HL-60 (cell line): ENCODE measurements at regions not wholly inside any gene's neighbourhood (a gene's known extent, or its start where the extent isn't known, plus 50 kb on each side); places are given as distances from the start of the nearest gene placed in this dataset.

ENCODE experiments used
- GABPA ChIP-seq: IDR thresholded peaks from 2 replicates; pipeline ENCODE4 v1.6.1; 2012; ENCODE audit warnings: low read depth
- POLR2AphosphoS5 ChIP-seq: IDR thresholded peaks from 2 replicates; pipeline ENCODE4 v1.6.1; 2012; ENCODE audit warnings: low read depth
- SPI1 ChIP-seq: IDR thresholded peaks from 2 replicates; pipeline ENCODE4 v1.6.1; 2012; ENCODE audit warnings: low read depth, mild to moderate bottlenecking, borderline replicate concordance
- TF ChIP-seq, protein P1 (sequence below): IDR thresholded peaks from one replicate; pipeline ENCODE4 v1.5.1; 2011; ENCODE audit warnings: low read length, control low read depth, inconsistent platforms; ENCODE audit not compliant: insufficient read depth

DNA sequence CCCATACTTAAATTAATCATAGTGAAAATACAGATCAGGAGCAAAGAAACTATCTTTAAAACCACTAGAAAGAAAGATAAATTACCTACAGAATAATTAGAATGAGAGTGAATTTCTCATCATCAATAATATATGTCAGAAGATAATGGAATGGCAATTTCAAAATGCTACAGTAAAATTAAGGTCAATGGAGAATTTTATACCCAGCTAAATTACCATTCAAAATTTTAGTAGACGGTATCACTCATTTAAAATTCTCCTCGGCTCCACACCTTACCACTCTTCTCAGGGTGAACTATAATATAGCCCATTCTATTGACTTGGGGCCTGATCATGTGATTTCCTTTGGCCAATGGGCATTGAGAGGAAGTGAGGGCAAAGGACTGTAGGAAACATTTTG, 192.5 kb upstream of the TCERG1L start:
- TF ChIP-seq POLR2AphosphoS5 (no peak), SPI1 (no peak), GABPA (no peak)
- TF ChIP-seq, protein P1, sequence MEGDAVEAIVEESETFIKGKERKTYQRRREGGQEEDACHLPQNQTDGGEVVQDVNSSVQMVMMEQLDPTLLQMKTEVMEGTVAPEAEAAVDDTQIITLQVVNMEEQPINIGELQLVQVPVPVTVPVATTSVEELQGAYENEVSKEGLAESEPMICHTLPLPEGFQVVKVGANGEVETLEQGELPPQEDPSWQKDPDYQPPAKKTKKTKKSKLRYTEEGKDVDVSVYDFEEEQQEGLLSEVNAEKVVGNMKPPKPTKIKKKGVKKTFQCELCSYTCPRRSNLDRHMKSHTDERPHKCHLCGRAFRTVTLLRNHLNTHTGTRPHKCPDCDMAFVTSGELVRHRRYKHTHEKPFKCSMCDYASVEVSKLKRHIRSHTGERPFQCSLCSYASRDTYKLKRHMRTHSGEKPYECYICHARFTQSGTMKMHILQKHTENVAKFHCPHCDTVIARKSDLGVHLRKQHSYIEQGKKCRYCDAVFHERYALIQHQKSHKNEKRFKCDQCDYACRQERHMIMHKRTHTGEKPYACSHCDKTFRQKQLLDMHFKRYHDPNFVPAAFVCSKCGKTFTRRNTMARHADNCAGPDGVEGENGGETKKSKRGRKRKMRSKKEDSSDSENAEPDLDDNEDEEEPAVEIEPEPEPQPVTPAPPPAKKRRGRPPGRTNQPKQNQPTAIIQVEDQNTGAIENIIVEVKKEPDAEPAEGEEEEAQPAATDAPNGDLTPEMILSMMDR: no peak
